Activated CD8-positive, alpha-beta memory T cell treated with anti-CD3 and anti-CD28 coated beads for 24 hours (primary cell): ENCODE measurements at regions not wholly inside any gene's neighbourhood (a gene's known extent, or its start where the extent isn't known, plus 50 kb on each side); places are given as distances from the start of the nearest gene placed in this dataset.

Experiments
- DNase-seq: peaks from one replicate; pipeline ENCODE4 v3.0.0-alpha.2; 2020

DNA sequence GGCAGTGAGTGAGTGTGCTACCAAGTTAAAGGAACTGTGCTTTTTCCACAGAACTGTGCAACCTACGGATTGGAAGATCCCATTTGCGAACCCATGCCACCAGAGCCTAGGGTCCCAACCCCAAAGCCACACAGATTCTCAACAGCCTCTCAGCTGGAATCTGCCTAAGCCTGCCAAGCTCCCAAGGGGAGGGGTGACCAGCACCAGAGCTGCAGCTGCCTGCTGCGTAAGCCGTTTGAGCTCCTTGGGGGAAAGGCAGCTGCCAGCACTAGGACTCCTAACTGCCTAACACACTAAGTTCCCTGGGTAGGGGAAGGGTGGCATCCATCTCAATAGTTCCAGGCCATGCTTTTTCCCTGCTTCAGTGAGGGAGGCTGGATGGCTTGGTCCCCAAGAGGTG lies 738.1 kb upstream of the PRKX start:
- no peak for DNase-seq

DNA sequence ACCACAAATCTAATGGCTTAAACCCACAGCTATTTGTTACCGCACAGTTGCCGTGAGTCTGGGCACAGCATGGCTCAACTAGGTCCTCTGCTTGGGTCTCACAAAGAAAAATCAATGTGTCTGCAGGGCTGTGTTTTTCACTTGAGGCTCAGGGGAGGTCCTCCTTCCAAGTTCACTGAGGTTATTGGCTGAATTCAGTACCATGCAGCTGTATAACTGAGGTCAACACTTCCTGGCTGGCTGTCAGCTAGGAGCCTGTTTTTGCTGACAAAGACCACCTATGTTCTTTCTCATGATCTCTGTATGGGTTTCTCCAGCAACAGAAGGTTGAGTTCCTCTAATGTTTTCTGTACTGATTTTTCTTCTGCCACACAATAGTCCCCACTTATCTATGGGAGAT lies 736.7 kb upstream of the PRKX start:
- no peak for DNase-seq

DNA sequence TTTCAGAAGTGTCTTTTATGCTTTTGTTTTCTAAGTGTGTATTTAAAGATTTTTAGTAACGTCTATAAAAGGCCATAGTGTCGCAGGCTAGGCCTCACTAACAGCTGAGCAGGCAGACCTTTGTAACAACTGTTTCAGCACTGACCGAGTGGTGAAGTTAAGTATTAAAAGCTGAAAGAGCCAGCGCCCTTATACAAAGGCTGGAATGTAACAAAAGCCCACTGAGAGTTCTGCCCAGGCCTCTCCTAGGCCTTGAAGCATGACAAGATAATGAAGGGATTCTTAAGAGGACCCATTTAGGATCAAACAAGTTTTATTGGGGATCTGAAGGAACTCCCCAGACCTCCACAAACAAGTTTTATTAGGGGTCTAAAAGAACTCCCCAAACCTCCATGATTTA lies 722.5 kb upstream of the PRKX start:
- DNase-seq, result no peak

DNA sequence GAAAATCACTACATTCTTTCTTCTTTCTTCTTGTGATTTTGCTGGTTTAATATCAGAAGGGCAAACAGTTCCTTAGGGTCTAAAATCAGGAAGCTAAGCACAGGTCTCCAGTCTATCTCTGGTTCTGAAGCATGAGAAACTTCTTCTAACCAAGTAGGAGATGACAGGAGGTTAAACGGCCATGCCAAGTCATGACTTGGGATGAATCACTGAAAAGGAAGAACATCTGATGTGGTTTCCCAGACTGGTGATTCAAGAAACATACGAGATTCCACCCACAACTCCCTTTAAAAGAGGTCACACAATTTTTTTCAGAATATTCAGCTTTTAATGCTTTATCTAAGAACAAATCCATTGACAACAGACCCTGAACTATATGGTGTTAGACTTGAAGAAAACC lies 684.0 kb upstream of the PRKX start:
- no peak for DNase-seq

DNA sequence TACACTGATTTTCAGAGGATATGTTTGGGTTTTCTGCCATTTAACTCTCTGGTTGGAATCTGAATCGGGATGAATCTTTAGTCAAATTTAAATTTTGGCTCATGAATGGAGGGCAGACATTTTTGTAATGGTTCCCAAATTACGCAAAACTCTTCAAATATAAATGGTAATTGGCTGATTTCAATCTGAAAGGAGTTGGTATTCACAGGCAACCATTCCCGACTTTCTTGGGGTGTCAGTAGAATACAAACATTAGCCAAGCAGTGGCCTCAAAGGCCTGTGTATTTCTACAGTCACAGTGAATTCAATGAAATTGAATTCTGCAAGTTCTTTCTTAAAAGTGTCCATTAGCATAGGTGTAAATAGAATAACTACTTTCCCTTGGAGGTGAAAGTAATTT lies 668.8 kb upstream of the PRKX start:
- DNase-seq, result no peak

DNA sequence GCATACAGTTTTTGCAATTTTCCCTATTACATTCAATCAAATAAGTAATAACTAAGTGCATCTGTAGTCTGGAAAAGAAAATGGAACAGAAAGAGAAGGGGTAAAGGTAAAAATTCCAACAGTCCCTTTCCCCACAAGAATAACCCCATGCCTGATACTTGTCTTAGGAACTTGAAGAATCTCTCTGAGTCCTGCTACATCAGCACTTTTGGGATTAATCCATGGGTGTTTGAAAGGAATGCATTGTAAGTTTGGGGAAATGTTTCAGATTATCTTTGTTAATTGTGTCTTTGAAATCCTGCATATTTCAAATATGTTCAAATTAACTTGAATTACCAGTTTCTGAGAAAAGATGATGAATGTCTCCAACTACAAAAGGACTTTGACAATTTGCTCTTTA lies 667.3 kb upstream of the PRKX start:
- DNase-seq, result no peak

DNA sequence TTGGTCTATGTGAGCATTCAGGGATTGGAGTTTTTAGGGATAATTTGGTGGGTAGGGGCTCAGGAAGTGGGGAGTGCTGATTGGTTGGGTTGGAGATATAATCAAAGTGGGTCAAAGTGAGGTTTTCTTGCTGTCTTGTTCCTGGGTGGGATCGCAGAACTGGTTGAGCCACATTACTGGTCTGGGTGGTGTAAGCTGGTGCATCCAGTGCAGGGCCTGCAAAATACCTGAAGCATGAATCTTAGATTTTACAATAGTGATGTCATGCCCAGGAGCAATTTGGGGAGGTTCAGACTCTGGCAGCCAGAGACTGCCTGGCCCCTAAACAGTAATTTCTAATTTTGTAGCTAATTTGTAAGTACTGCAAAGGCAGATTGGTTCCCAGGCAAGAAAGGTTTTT lies 665.6 kb upstream of the PRKX start:
- no peak for DNase-seq

DNA sequence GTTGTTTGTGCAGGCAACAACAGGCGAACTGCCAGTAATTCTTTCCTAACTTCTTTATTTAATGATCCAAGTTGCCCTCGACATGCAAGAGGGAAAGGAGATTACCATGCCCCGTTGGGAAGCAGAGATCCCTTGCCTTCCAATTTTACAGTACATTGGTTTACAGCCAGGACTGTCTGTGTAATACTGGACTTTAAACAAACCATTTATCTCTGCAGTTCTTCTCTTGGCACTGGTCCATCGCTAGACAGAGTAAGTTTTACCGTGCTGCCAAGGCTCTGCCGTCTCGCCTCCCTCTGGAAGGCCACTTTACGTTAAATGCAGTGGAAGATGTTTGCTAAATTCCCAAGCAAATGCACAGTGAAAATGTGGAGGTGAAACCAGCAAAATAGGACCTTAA lies 660.3 kb upstream of the PRKX start:
- DNase-seq, result no peak

DNA sequence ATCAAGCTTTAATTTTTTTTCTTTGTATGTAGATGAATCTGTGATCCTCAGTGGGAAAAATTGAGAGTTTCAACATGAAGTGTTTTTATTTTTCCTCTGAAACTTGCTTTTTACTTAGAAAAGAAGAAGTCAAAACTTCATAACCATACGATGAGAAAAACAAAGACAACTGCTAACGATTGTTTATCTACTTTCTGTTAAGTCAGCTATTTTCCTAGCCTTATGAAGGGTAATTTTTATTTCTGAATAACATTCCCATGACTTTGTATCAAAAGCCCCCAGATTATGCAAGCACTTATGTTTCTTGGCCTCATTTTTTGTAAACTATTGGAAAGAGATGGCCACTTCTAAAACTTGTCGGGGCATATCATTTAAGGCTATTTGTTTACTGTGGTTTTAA lies 645.1 kb upstream of the PRKX start:
- DNase-seq, result no peak

DNA sequence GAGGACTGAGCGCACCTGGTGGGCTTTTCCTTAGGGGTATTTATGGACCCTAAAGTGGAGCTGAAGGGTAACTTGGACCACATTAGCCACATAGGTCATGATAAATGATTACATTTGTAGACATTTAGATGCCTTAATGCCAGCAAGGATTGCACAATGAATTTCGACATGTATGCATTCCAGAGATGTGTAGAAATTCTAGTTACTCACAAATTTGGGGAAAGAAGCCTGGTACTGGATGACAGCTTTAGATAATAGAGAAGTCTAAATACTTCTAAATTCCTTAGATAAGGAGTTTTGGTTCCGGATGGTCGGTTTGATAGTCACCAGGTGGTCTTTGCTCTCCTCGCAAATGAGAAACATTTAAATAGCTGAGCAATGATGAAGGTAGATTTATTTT lies 609.5 kb upstream of the PRKX start:
- DNase-seq, result no peak

DNA sequence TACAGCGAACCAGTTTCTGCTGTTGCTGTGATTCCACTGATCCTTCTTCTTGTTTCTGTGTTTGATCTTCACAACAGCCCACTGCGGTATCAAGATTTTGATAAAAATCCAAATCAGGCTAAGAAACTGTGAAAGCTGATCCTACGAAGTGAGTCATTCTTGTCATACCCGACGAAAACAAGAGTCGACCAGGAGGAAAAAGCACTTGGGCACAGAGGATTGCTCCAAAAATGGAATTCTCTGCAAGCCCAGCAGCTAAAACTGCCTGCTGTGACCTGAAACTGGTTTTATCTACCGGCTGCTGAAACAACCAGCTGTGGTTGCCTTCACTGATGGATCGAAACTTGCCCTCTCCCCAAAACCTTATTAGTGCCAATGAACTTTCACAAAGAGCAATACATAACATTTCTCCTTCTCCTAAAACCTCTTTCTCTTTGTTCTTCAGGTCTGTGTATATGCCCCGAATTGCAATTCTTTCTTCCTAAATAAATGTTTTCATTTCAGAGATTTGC lies 607.0 kb upstream of the PRKX start:
- DNase-seq, result no peak

DNA sequence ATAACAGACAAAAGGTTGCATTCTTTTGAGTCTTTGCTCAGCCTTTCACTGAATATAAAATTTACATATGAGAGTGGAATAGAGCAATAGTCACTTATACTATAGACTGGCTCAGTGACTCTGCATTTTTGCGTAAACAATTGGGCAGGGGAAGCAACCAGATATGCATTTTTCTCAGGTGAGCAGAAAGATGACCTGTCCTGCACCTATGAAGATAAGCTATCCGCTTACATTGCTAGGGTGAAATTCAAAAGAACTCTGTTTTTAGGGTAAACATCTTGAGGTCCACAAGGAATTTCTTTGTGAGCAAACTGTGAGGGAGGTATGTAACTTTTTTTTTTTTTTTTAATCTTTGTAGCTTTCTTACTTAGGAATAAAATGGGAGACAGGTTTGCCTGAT lies 602.4 kb upstream of the PRKX start:
- no peak for DNase-seq

DNA sequence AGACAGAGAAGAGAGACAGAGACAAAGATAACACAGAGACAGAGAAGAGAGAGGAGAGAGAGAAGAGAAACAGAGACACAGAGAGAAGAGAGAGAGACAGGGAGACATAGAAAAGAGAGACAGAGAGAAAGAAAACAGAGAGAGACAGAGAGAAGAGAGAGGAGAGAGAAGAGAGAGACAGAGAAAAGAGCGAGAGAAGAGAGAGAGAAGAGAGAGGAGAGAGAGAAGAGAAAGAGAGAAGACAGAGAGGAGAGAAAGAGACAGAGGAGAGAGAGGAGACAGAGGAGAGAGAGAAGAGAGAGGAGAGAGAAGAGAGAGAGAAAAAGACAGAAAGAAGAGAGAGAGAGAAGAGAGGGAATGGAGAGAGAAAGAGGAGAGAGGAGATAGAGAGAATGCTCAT lies 601.1 kb upstream of the PRKX start:
- DNase-seq, result no peak

DNA sequence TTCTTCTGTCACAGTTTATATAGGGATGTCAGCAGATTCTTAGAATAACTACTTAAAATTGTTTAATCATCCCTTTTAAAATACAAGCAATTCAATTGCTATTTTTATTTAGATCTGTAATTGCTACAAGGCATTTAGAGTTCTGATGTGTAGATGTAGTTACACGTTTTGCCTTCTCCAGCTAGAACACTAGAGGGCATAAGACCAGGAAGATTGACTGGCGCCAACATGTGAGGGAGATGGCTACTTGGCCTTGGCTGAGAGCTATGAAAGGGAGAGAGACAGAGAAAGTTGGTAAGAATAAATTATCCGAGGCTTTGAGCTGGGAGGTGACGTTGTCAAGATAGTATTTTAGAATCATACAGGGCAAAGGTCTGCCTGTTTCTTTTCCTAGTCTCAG lies 563.7 kb upstream of the PRKX start:
- DNase-seq, result no peak

DNA sequence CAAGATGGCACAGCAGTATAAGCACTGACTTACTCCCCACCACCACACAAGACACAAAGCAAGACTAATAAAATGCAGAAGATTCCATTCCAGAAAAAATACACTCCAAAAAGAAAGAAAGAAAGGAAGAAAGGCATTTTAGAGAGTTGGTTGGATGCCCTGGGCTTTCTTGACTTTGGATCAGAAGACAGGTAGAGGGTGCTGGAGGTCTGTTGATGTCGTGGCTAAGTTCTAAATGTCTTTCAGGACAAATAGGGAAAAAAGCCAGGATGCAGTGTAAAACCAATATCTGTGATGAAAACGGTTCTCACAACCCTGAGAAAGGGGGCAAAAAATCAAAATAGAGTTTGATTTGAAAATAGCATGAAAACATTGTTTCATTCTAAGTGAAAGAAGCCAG lies 555.2 kb upstream of the PRKX start:
- DNase-seq, result no peak

DNA sequence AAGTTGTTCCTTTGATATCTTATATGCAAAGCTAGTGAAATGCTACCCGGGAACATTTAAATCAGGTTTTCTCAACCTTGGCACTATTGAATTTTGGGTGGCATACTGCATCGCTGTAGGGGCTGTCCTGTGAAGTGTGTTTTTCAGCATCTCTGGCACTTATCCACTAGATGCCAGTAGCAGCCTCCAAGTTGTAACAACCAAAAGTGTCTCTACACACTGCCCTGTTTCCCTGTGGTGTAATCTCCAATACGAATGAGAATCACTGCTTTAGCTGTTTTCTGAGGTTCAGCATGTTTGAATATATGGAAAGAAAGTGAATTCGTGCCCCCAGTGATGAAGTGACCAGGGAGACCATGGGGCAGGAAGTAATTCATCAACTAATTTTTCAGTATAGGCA lies 551.6 kb upstream of the PRKX start:
- DNase-seq, result no peak

DNA sequence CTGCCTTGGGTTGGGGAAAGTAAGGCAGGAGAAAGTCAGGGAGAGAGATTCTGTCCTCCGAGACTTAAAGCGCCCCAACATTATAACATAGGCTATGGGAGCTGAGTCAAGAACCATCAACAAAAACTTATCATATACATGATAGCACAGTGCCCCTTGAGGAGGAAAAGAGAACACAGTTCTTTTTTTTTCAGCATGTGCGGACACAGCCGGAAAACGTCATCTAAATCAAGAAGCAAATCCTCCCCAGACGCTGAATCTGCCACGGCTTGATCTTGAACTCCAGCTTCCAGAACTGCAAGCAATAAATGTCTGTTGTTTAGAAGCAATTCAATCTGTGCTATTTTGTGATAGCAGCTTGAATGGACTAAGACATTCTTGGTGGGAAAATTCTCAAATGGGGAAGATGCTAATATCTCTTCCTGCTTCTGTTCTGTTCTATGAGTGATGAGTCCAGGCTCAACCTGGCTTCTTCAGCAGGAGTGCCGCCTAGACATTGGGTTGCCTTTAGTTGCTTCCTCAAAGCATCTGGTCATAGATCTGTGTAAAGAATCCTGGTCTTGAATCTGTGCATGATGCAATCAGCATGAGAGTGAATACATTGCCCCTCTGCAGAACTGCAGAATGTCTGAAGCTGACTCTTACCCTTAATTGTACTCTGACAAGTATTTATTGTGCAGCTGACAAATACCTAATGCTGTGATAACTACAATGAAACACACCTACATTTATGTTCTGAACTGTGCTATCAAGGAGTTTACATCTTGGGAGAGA lies 549.8 kb upstream of the PRKX start:
- no peak for DNase-seq

DNA sequence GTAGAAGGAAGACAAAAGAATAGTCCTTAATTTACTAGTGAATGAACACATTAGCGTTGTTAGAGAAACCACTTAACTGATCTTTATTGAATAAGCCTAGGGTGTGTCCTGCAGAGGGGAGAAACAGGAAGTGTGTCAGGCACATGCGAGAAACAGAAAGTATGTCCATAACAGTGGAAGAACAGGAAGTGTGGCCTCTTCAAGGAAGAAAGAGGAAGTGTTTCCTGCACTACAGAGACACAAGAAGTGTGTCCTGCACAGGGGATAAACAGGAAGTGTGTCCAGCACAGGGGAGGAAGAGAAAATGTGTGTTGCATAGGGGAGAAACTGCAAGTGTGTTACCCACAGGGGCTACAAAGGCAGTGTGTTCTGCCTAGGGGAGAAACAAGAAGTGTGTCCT lies 539.6 kb upstream of the PRKX start:
- DNase-seq, result no peak

DNA sequence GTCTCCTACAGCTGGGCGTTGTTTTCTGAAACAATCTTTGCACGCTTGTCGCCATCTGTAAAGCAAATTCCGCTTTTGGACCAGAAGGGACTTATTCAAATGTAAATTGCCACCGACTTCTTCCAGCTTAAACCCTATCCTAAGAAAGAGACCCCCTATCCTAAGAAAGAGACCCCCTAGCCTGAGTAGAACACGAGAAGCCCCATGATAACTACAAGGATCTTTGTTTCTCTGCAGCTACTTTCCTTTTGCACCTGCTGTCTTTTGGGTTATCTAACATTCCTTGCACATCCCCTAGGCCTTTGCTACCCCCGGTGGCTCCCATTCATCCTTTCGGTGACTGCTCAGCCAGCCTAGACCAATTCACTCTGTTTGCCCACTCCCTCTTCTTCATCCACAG lies 536.0 kb upstream of the PRKX start:
- DNase-seq, result no peak

DNA sequence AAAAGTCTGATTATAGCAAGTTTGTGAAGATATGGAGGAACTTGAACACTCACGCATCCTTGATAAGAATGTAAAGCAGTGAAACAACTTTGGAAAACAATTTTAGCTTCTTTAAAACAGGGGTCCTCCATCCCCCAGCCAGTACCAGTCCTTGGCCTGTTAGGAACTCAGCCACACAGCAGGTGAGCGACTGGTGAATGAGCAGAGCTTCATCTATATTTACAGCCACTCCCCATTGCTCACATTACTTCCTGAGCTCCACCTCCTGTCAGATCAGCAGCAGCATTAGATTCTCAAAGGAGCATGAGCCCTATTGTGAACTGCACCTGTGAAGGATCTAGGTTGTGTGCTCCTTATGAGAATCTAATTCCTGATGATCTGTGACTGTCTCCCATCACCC lies 530.3 kb upstream of the PRKX start:
- DNase-seq, result no peak

DNA sequence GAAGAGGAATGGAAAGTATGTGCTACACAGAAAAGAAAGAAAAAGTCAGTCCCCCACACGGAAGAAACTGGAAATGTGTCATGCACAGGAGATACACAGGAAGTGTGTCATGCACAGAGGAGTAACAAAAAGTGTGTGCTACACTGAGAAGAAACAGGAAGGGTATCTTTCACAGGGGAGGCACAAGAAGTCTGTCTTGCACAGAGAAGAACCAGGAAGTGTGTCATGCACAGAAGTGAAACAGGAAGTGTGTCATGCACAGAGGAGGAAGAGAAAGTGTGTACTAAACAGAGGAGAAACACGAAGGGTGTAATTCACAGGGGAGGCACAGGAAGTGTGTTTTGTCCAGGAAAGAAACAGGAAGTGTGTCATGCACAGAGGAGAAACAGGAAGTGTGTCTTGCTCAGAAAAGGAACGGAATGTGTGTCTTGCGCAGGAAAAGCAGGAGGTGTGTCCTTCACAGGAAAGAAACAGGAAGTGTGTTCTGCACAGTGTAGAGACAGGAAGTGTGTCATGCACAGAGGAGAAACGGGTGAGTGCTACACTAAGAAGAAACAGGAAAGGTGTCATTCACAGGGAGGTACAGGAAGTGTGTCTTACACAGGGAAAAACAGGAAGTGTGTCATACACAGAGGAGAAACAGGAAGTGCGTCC lies 527.2 kb upstream of the PRKX start:
- DNase-seq, result no peak

DNA sequence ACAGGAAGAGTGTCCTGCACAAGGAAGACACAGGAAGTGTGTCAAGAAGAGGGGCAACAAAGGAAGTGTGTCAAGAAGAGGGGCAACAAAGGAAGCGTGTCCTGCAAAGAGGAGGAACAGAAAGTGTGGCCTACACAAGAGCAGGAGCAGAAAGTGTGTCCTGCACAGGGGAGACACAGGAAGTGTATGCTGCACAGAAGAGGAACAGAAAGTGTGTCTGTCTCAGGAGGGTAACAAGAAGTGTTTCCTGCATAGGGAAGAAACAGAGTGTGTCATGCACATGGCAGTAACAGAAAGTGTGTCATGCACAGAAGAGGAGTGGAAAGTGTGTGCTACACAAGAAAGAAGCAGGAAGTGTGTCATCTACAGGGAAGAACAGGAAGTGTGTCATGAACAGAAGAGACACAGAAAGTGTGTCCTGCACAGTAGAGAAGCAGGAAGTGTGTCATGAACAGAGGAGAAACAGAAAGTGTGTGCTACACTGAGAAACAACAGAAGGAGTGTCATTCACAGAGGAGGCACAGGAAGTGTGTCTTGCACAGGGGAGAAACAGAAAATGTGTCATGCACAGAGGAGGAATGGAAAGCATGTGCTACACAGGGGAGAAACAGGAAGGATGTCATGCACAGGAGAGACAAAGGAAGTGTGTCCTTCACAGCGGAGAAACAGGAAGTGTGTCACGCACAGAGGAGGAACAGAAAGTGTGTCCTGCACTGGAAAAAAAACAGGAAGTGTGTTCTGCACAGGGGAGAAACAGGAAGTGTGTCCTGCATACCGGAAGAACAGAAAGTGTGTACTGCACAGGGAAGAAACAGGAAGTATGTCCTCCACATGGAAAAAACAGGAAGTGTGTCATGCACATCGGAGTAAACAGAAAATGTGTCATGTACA lies 526.4 kb upstream of the PRKX start:
- no peak for DNase-seq

DNA sequence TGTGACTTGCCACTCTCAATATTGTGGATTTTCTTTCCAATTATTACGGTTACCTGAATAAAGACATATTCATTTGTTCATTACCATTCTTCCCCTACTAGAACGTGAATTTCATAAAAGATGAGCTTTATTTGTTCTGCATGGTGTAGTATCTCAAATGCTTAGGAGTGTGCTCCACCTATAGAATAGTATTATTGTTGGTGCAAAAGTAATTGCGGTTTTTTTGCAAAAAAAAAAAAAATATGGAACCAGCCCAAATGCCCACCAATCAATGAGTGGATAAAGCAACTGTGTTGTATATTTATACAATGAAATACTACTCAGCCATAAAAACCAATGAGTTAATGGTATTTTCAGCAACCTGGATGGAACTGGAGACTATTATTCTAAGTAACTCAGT lies 525.5 kb upstream of the PRKX start:
- DNase-seq, result no peak

DNA sequence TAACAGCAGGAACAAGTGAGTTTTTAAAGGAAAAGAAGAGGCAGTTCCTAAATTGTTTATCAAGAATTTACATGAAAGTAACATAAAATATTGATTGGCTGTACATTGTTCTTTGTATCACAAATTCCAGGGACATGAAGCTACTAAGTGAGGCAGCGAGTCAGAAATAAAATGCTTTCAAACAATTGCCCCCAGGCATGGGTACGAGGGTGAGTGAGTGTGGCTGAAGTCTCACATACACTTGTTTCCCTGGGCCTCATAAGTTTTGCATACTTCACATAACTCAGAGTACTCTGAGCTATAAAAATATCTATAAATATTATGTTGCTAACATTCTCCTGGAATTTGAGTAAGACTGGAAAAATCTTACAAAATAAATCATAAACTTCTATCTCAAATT lies 511.6 kb upstream of the PRKX start:
- no peak for DNase-seq
